ENCODE measurements at regions not wholly inside any gene's neighbourhood (a gene's known extent, or its start where the extent isn't known, plus 50 kb on each side); places are given as distances from the start of the nearest gene placed in this dataset.

- no peak for DNase-seq
Observed at GRCh38 chr17:73987395-73987794, 216.1 kb upstream of the RPL38 start.

- no peak for DNase-seq
Observed at GRCh38 chr17:73987845-73988509, 215.5 kb upstream of the RPL38 start.

GRCh38 chr17:73989671-73990070 is 213.8 kb upstream of the RPL38 start:
- no peak for DNase-seq

- DNase-seq: no peak
Observed at GRCh38 chr17:73990290-73990689, 213.2 kb upstream of the RPL38 start.

GRCh38 chr17:73991260-73991659 is 212.2 kb upstream of the RPL38 start:
- DNase-seq: no peak

- no peak for DNase-seq
Observed at GRCh38 chr17:73994946-73995345, 208.5 kb upstream of the RPL38 start.

GRCh38 chr17:73997059-73997458 is 206.4 kb upstream of the RPL38 start:
- no peak for DNase-seq

GRCh38 chr17:73998249-73998648 is 205.2 kb upstream of the RPL38 start:
- DNase-seq: no peak

- no peak for DNase-seq
Observed at GRCh38 chr17:73998653-73999645, 204.5 kb upstream of the RPL38 start.

GRCh38 chr17:74001145-74001544 is 202.3 kb upstream of the RPL38 start:
- no peak for DNase-seq

- no peak for DNase-seq
Observed at GRCh38 chr17:74002241-74002640, 201.2 kb upstream of the RPL38 start.

- no peak for DNase-seq
Observed at GRCh38 chr17:74004056-74004455, 199.4 kb upstream of the RPL38 start.

- no peak for DNase-seq
Observed at GRCh38 chr17:74005790-74006189, 197.7 kb upstream of the RPL38 start.

- DNase-seq: no peak
Observed at GRCh38 chr17:74006371-74006770, 197.1 kb upstream of the RPL38 start.

GRCh38 chr17:74008196-74008595 is 195.3 kb upstream of the RPL38 start:
- no peak for DNase-seq

- no peak for DNase-seq
Observed at GRCh38 chr17:74009056-74009625, 194.3 kb upstream of the RPL38 start.

- DNase-seq: no peak
Observed at GRCh38 chr17:74010903-74011302, 192.6 kb upstream of the RPL38 start.

- no peak for DNase-seq
Observed at GRCh38 chr17:74011966-74012365, 191.5 kb upstream of the RPL38 start.

GRCh38 chr17:74012465-74012864 is 191.0 kb upstream of the RPL38 start:
- no peak for DNase-seq

- DNase-seq: no peak
Observed at GRCh38 chr17:74015316-74015715, 188.2 kb upstream of the RPL38 start.

GRCh38 chr17:74015990-74016389 is 187.5 kb upstream of the RPL38 start:
- no peak for DNase-seq

GRCh38 chr17:74016461-74016860 is 187.0 kb upstream of the RPL38 start:
- DNase-seq: no peak

- DNase-seq: no peak
Observed at GRCh38 chr17:74017466-74017865, 186.0 kb upstream of the RPL38 start.
